ENCODE measurements at regions not wholly inside any gene's neighbourhood (a gene's known extent, or its start where the extent isn't known, plus 50 kb on each side); places are given as distances from the start of the nearest gene placed in this dataset.

GRCh38 chr2:191747170-191747530 lies 69.2 kb downstream of the NABP1 start:
- WGBS (ENCODE audit: extremely low coverage, insufficient read length, low lambda C conversion rate): no CpG with 5 or more reads among the region's 3 CpGs
- Mint-ChIP-seq H3K4me1 (peaks cover 3% of the 10 kb centered on the region in 2 experiments), H3K27ac (no peak overlapping the region), H3K36me3 (ENCODE audit: insufficient read depth in 1 of 3, low read depth in 3 of 3) (peaks cover 2 to 5% (median 2%) of the 10 kb centered on the region in 3 experiments; a peak in 4 of 7 replicates), H3K9me3 (peaks cover 3% of the 10 kb centered on the region in 2 experiments), H3K27me3 (ENCODE audit: low read depth) (no peaks in the 10 kb centered on the region), H3K4me3 (no peak overlapping the region)
- Histone ChIP-seq H3K79me2 (ENCODE audit: insufficient read depth, low read length) (no peaks in the 10 kb centered on the region), H4K5ac (ENCODE audit: insufficient read length, low read depth, low read length) (no peak overlapping the region), H3K56ac (ENCODE audit: insufficient read length, low read depth, low read length) (no peak overlapping the region), H3K23me2 (ENCODE audit: insufficient read length, low read depth, low read length, poor library complexity, severe bottlenecking) (no peaks in the 10 kb centered on the region), H3K4me1 (ENCODE audit: insufficient read depth, low read length) (no peaks in the 10 kb centered on the region), H3K79me1 (ENCODE audit: insufficient read depth, low read depth, low read length, poor library complexity, severe bottlenecking) (no peaks in the 10 kb centered on the region), H2BK120ac (ENCODE audit: low read depth, low read length, poor library complexity, severe bottlenecking) (no peak overlapping the region), H4K20me1 (ENCODE audit: control insufficient read depth, insufficient read depth, insufficient read length) (no peaks in the 10 kb centered on the region), H3K27ac (ENCODE audit: insufficient read length, low read depth, low read length) (no peak overlapping the region), H3K9ac (ENCODE audit: extremely low read depth, insufficient read length, low read length) (no peak overlapping the region), H2BK5ac (ENCODE audit: insufficient read length, low read length) (no peak overlapping the region), H3K23ac (ENCODE audit: insufficient read length, low read depth, low read length) (no peak overlapping the region), H3K14ac (ENCODE audit: insufficient read depth, low read length) (no peak overlapping the region), H3K4me2 (ENCODE audit: insufficient read depth, insufficient read length, low read length) (no peak overlapping the region), H2BK20ac (ENCODE audit: low read depth, low read length, poor library complexity, severe bottlenecking) (no peak overlapping the region), H3K27me3 (ENCODE audit: insufficient read depth, low read length) (no peaks in the 10 kb centered on the region), H3K4ac (ENCODE audit: low read depth, low read length) (no peak overlapping the region), H4K91ac (ENCODE audit: insufficient read length, low read depth, low read length) (no peak overlapping the region), H2AFZ (ENCODE audit: low read length) (no peak overlapping the region), H2AK5ac (ENCODE audit: insufficient read length, low read length) (no peak overlapping the region), H3K18ac (ENCODE audit: insufficient read length, low read depth, low read length) (no peak overlapping the region), H3T11ph (ENCODE audit: low read length) (no peak overlapping the region), H2BK12ac (ENCODE audit: insufficient read length, low read depth, low read length) (no peak overlapping the region), H4K8ac (replicated peaks; ENCODE audit: insufficient read length, low read depth, low read length) (no peak overlapping the region), H2BK15ac (ENCODE audit: low read depth, low read length) (no peak overlapping the region), H3K9me3 (ENCODE audit: control insufficient read depth, low read depth, low read length) (no peaks in the 10 kb centered on the region)
- TF ChIP-seq CTCF (conservative IDR thresholded peaks at IDR 0.05): no peak
- DNase-seq: no peak

Data from H9 (cell line).